ENCODE measurements at regions not wholly inside any gene's neighbourhood (a gene's known extent, or its start where the extent isn't known, plus 50 kb on each side); places are given as distances from the start of the nearest gene placed in this dataset.

GRCh38 chr2:103445347-103445746 lies 683.5 kb downstream of the TMEM182 start:
- TF ChIP-seq CTCF (conservative IDR thresholded peaks at IDR 0.05; ENCODE audit: low read length) (no peak), EZH2phosphoT487 (IDR thresholded peaks at IDR 0.05; ENCODE audit: borderline replicate concordance) (no peak)
